Stimulated activated CD4-positive, alpha-beta T cell treated with anti-CD3 and anti-CD28 coated beads, Interleukin-12 subunit alpha, Interleukin-12 subunit beta, amount 100 ng/mL, for 48 hours (primary cell): ENCODE measurements at regions not wholly inside any gene's neighbourhood (a gene's known extent, or its start where the extent isn't known, plus 50 kb on each side); places are given as distances from the start of the nearest gene placed in this dataset.

Source experiments
- DNase-seq, 3 donors: peaks; one replicate each; pipeline ENCODE4 v3.0.0-alpha.2; 2020; ENCODE audit warnings: low read depth in 2 of 3, low spot score in 1 of 3

DNA sequence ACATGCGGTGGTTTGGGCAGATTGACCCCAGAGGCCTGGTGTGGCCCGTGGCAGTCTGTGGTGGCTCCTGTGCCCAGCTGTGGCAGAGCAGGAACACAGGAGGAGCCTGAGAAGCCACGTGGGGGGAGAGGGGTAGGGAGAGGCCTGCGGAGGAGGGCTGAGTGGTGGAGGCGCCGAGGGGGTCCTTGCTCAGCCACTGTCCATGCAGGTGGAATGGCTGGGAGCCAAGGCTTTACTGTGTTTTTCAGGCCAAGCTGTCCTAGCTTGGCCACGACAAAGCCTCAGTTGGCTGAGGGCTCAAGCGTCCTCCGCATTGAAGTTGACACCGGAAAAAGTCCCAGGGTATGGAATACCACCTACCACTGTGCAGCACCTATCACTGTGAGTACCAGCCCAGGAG lies 107.0 kb downstream of the VEGFA start:
- no peak for DNase-seq

DNA sequence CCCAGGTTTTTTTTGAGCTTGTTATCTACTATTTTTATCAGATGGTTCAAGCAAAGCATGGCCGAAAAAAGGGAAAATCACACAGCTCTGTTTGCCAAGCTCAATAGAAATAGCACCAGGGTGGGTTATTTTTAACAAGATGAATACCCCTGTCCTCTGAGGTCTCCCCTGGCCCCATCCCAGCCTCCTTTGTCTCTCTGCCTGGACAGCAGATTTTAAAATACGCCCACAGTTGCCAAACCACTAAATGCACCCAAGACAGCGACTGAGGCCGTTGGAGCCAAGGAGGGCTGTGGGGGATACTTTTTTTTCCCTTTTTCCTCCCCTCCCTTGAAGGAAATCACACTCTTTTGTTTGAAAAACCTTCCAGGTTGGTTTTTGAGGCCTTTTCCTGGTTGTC lies 106.6 kb downstream of the VEGFA start:
- no peak for DNase-seq

DNA sequence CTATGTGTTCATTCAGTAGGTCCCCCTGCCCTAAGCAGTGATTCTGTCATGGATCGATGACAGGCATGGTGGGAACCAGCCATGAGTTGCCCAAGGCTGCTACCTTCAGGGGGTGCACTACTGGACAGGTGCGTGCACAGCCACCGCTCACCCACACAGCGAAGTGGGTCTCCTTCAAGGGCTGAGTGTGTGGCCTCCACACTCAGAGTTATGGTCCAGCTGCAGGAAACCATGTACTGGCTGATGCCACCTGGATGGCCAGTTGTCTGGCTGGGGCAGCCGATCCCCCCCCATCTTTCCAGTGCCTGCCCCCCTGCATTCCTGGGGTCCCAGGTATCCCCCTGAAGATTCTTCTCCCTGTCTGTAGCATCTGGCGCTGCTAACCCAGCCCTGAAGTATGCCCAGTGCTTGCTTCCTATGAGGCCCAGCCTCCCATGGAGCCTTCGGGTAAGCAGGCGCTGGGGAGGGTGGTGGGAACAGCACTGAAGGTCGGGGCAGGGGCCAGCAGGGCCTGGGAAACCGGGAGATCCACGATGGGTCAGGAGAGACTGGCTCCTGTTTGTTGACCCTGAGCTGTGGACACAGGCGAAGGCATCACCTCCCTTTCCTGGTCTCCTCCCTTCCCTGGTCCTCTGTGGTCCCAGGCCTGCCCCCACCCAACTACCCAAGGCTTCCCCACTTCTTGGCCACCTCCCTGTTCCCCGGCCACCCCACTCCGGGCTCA lies 106.0 kb downstream of the VEGFA start:
- no peak for DNase-seq

DNA sequence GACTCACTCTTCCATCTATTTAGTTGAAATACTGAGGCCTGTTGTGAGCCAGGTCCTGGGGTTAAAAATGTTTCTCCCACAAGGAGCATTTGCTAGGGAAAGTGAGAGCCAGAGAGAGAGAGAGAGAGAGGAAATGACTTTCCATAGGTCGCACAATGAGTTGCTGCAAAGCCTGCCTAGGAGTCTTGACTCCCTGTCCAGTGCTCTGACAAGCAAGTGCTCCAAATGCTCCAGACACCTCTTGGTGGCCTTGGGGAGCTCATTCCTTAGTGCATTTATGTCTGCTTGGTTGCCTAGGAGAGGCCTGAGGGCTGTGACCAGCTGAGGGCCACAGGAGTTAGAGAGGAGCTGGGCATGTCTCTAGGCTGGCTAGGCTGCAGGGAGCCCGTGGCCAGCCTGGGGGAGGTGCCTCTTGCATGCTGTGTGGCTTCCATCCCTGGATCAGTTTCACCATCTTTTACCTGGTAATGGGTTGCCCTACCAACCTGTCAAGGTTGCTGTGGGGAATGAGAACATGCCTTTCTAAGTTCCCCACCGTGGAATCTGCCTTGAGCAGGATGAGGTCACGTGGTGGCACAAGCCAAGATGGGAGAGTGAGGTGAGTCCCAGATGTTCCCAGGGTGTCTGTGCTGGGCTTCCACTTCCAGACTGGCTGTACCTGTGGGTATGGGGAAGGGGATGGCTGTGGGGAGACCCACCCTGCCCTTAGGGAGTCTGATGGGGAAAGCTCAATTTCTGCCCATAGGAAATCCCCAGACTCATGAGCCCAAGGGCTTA lies 105.0 kb downstream of the VEGFA start:
- no peak for DNase-seq

DNA sequence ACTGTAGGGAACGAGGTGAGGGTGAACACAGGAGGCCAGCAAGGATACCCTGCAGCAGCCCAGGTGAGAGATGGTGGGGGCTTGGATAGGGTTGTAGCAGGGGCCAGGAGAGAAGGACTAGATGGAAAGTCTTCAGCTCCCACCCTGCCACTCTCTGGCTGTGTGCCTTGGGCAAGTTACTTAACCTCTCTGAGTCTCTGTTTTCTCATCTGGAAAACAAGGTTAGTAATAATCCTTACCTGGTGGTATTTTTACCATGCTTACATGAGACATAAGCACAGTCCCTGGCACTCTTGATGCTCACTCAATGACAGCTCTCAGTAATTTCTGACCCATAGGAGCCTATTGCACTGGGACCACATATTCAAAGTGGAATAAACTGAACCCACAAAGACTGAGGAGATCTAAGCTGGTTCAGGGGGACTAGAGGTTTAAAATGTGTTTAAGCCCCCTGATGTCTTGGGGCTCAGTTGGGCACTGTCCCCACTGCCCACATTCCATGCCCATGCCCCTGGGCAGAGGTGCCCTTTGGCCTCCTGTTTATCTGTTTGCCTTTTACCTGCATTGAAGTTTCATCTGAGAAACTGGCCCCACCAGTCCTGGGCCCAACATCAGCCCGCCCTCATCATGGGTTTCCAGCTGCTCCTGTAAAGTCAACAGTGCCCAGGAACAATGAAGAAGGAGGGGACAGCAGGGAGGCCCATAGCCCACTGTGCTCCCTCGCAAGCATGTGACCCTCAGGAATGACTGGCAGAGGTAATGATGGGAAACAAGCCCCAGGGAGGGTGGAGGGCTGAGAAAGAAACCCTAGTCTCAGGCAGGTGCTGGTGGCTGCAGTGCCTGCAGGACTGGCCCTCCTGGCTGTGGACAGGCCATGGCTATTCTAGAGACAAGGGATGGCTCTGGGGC lies 104.0 kb downstream of the VEGFA start:
- DNase-seq, result no peak

DNA sequence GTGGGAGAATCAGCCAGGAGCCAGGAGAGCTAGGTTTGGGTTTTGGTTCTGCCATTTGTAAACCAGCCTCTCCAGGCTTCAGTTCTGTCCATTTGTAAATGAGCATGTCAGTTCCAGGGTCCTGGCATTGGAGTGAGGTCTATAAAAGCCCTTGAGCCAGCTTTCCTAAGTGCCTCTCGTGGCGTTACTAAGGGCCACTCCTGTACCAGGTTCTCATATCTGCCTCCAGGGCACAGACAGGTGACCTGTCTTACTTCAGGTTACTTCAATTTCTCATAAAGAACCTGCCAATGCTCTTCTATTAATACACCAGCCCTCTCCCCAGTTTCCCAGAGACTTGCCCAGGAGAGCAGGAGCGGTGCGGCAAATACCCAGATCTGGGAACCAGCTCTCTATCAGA lies 101.9 kb downstream of the VEGFA start:
- no peak for DNase-seq

DNA sequence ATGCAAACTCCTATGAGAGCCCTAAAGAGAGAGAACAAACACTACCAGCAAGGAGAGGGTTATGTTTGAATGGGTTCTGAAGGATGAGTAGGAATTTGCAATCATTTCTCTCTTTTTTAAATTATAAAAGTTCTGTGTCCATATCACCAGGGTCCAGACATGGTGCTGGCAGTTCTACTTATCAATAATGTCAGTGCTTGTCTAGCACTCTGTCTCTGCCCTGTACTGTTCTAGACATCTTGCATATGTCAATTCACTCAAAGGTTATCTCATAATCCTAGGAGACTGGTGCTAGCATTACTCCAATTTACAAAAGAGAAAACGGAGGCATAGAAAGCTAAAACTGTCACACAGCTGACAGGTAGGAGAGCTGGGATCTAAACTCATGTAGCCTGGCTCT lies 101.3 kb downstream of the VEGFA start:
- DNase-seq, result no peak

DNA sequence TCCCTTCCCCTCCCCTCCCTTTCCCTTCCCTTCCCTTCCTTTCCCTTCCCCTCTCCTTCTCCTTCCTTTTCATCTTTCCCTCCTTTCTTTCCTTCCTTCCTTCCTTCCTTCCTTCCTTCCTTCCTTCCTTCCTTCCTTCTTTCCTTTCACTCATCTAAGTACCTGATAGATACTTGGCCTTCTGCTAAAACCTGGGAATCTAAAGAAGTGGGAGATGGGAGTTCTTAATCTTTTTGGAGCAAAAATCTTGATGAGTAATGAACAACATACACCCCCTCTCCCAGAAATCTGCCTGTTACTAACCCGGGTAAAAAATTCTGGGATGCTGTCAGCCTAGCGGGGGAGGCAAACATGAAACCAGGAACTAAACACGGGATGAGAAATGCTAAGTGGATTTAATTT lies 100.7 kb downstream of the VEGFA start:
- DNase-seq, result no peak

DNA sequence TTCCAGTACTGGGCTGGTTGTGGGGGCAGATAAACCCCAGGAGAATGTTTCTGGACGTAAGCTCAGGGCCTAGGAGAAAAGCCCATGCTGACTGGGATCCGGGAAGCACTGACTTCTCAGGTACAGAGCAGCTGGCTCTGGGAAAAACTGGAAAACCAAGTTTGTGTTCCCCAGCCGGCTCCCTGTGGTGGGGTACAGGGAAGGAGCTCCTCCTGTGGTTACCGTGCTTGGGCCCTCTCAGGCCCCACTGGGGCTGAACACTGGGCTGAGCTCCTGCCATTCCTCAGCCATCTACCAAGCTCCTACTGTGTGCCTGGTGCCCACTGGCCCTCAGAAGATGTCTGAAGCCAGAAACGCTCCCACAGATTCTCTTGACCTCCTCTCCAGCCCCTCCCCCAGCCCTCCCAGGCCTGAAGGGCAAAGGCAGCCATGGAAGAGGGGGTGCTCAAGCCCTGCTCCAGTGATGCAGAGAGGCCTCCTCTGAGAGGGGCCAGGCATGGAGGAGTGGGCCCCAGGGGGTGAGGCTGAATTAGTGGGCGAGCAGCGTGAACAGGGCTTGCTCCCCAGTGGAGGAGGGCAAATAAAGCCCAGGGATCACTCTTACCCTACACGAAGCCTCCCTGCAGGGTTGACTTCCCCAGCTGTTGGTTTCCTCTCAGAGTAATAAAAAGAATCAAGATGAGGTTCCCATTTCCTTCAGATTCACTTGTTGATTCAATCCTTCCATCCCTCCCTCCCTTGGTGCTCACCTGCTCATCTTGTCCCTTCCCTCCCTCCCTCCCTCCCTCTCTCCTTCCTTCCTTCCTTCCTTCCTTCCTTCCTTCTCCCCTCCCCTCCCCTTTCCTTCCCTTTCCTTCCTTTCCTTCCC lies 100.0 kb downstream of the VEGFA start:
- no peak for DNase-seq

DNA sequence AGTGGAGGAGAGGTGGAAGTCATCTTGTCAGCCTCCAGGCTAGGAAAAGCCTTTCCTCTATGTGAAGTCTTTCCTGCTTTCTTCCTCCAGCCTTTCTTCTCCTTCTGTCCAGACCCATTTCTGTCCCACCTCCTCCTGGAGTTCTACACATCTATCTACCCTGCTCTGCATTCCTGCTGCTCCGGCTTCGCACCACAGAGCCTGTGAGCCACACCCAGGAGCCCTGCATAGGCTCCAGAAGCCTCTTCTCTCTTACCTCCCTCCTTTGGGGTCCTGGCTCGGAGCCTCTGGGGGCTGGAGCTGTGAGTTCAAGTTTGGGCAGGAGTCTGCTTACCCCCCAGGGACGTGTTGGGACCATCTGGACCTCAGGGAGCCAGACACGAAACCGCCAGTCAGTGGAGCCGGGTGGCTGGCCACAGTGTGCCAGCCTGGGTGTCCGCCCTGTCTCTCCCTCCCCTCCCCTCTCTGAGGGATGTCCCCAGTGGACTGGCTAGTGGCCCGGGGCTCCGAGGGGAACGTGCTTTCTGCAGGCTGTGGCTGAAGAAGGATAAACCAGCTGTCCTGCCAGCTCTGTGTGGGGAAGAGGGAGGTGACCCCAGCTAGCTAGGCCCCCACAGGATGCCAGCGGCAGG lies 99.2 kb downstream of the VEGFA start:
- no peak for DNase-seq

DNA sequence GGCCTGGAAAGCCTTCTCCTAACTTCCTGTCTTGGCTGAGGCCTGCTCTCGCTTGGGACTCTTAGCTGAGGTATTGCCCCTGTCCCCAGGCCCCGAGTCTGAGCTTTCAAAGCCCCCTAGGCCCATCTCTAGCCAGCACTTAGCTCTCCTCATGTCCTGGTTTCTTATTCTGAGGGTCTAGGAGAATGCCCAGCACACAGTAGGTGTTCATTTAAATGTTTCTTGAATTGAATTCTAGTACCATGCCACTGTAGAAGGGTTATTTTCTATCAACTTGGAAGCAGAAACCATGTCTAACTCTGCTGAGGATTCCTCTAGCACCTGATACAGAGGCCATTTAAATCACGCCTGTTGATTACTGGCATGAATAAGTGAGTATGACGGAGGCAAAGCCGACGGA lies 98.5 kb downstream of the VEGFA start:
- DNase-seq, result no peak

DNA sequence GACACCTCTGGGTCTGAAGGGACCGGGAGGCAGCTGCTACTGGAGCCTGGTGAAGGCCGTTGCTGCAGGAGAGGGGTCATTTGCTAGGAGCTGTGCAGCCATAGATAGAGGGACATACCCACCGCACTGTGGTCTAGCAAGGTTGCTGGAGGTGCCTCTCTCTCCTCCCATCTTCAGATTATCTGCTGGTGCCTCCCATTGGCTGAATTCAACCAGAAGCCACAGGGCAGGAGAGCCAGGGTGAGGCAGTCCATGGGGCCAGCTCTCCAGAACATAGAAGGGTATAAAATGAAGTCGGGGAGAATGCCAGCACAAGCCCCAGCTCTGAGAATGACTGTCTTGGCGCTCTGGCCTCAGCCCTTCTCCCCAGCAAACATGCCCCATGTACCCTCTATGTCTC lies 98.0 kb downstream of the VEGFA start:
- no peak for DNase-seq

DNA sequence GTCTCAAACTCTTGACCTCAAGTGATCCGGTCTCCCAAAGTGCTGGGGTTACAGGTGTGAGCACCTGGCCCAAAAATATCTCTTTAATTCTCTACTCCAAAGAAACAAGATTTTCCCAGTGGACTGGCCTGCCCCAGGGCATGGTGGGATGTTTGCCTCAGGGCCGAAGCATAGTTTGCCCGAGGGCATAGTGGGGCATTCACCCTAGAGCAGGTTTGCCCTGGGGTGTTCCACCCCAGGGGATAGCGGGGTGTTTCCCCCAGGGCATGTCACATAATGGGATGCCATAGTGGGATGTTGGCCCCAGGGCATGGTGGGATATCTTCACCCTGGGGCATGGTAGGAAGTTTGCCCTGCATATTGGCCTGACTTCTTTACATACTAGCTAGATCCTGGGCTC lies 97.2 kb downstream of the VEGFA start:
- DNase-seq, result no peak

DNA sequence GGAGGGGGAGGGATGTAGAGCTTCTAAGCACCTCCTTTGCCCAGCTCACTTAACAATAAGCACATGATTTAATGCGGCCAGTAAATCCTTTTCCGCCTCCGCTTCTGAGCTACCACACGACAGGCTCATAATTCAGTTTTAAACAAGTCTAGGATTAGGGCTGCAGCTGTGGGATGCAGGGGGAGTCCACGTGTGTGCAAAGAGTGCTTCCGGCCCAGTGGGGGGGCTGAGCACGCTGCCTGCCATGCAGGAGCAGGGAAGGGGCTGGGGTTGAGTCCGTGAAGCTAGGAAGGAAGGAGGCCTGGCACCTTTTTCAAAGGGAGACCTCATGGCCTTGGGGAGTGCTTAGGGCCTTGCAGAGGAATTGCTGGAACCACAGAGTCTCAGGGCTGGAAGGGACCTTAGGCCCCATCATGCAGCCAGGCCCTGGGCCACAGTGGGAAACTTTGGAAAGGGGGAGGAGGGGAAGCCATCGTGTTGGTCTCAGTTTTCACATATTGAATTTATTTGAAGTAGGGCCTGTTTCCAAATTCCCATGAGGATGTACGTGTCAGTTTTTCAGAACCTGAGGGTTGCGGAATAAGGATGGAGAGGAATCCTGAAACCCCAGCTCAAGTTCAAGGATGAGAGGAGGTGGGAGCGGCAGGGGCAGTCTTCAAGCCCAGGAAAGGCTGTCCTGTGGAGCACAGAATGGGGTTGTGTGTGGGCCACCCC lies 96.1 kb downstream of the VEGFA start:
- no peak for DNase-seq

DNA sequence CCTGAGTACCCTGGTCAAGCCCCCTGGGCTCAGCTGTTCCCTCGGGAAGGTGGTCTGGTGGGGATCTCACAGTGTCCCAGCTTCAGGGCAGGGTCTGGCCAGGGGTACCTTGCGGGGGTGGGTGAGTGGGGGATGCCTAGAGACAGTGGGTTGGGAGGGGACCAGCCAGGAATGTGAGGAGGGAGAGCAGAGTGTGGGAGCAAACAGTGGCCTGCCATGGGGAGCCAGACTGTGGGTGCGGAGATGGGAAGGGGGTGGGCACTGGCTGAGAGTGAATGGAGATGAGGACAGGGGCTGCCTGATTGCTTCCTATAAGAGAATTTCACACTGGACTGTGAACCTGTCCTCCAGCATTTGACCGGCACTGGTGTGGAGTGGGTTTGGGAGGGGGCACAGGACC lies 95.1 kb downstream of the VEGFA start:
- DNase-seq, result no peak

DNA sequence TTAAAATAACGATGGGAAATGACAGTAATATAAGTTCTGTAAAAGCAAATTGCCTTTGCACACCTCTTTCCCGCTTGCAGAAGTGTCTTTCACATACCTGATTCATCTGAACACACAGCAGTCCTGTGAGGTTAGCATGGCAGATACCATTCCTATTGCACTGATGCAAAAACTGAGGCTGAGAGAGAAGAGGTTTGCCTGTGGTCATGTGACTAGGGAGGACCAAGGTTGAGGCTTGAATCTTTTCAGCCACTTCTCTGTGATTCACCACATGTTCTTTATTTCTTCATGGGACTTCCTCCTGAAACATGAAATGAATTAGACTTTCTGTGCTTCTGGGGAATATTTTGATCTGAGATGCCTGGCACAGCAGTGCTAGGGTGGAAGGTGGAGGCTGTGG lies 92.9 kb downstream of the VEGFA start:
- no peak for DNase-seq

DNA sequence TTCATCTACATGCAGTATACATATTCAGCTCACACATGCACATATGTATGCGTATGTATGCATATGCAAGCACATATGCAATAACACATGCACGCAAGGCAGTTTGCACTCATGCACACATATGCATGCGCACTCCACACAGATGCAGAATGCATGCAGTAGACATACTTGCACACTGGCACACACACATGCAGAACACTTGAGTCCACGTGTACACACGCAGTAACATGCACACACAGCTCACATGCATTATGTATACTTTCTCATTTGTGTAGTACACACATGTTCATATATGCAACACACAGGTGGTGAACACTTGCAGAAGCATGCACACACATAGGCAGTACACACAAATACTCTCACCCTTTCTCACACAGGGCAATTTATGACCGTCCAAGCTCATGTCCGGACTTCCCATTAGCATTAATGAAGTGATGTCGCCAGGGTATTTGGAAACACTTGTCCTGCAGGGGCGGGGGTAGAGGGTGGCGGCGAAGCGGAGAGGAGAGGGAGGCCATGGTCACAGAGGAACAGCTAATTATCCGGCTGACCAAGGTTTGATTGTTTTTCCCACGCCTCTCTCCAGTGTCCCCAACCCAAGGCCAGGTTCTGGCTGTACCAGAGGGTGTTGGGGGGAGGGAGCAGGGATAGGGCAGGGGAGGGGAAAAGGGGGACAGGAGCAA lies 91.3 kb downstream of the VEGFA start:
- no peak for DNase-seq

DNA sequence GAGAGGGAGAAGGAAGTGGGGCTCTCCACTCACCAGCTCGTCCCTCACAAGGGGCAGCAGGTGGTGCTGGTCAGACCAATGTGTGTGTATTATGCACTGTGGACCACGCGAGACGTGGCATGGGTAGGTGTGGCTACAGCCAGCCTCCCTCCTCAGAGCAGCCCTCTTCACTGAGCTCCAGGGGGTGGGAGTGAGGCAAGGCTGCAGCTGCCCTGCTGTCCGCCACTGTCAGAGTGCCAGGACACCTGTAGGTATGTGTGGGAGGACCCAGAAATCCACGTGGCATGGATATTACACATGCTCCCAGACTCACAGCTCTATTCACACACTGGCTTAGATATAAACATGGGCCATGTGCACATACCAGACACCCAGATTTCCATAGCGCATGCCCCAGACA lies 90.3 kb downstream of the VEGFA start:
- DNase-seq, result no peak

DNA sequence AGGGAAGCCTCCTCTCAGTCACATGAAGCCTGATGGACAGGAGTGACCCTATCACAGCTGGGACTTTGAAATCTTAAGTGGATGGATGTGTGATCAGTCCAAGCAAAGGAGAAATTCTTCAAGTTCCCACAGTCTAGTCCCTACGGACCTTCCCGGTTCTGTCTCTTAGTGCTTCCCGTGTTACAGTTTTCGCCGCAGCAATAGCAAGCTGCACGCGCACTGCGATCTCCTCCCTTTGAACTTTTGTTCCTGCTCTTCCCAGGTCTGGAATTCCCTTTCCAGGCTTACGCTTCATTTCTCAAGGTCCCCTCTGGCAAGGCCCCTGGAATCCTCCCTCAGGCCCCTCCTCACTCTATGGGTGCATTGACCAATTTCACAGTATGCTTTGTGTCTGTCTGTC lies 89.2 kb downstream of the VEGFA start:
- DNase-seq, result no peak
